ENCODE measurements at regions not wholly inside any gene's neighbourhood (a gene's known extent, or its start where the extent isn't known, plus 50 kb on each side); places are given as distances from the start of the nearest gene placed in this dataset.

DNA sequence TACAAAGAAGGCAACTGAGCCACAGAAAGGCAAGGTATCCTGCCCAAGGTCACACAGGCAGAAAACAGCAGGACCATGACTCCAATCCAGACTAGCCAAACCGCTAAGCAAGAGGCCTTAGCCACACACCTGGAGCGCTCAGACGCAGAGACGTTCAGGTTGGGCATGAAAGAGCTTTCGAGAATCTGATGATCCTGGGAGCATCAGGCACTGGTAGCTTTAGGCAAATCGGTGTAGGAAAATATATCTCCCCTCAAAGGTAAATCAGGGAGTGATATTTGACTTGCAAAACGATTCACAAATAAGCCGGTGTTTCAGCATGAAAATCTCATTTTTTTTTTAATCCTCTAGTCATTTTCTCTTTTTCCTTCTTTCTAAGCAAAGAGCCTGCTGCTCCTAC, 279.0 kb downstream of the MRTFB start:
- Histone ChIP-seq H3K4me1 (peaks cover 0 to 4% (median 0%) of the 10 kb centered on the region in 4 donors), H3K9me3 (no peaks in the 10 kb centered on the region), H3K27me3 (no peaks in the 10 kb centered on the region), H3K27ac (no peak overlapping the region), H3K4me3 (no peak overlapping the region), H3K36me3 (no peaks in the 10 kb centered on the region)
- intact Hi-C loops (cut with DNase I), result no loop called here
- TF ChIP-seq EP300 (IDR thresholded peaks at IDR 0.05) (no peak), POLR2A (IDR thresholded peaks at IDR 0.05) (no peak), POLR2AphosphoS5 (IDR thresholded peaks at IDR 0.05) (no peak)
- TF ChIP-seq, protein P1, sequence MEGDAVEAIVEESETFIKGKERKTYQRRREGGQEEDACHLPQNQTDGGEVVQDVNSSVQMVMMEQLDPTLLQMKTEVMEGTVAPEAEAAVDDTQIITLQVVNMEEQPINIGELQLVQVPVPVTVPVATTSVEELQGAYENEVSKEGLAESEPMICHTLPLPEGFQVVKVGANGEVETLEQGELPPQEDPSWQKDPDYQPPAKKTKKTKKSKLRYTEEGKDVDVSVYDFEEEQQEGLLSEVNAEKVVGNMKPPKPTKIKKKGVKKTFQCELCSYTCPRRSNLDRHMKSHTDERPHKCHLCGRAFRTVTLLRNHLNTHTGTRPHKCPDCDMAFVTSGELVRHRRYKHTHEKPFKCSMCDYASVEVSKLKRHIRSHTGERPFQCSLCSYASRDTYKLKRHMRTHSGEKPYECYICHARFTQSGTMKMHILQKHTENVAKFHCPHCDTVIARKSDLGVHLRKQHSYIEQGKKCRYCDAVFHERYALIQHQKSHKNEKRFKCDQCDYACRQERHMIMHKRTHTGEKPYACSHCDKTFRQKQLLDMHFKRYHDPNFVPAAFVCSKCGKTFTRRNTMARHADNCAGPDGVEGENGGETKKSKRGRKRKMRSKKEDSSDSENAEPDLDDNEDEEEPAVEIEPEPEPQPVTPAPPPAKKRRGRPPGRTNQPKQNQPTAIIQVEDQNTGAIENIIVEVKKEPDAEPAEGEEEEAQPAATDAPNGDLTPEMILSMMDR (IDR thresholded peaks at IDR 0.05), result no peak
- DNase-seq, result no peak
- 83 to 89% methylated on average over 8 of the region's 8 CpGs for WGBS, 2 donors

DNA sequence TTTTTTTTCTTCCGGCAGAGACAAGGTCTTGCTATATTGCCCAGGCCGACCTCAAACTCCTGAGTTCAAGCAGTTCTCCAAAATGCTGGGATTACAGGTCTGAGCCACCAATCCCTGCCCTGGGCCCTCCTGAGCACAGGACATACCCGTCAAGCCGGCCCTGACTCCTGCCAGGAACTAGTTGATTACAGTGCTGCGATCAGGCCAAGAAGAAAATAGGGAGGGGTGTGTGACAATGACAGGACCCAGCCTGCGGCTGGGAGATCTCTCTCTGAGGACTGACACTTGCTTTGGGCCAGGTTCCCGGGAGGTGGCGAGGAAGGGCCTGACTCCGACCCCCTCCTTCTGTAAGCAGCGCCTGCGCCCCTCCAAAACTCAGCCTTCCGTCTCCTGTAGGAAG, 276.6 kb downstream of the MRTFB start:
- Histone ChIP-seq H3K9me3 (no peaks in the 10 kb centered on the region), H3K36me3 (no peaks in the 10 kb centered on the region), H3K4me3 (no peak overlapping the region), H3K27ac (no peak overlapping the region), H3K27me3 (no peaks in the 10 kb centered on the region), H3K4me1 (peaks cover 0 to 5% (median 1%) of the 10 kb centered on the region in 4 donors)
- no peak for TF ChIP-seq POLR2A (IDR thresholded peaks at IDR 0.05)
- peak in 2 of 4 donors; percentile 20 to 26 for TF ChIP-seq POLR2AphosphoS5 (IDR thresholded peaks at IDR 0.05)
- TF ChIP-seq, protein P1 (IDR thresholded peaks at IDR 0.05), result no peak
- no peak for TF ChIP-seq EP300 (IDR thresholded peaks at IDR 0.05)
- 74 to 81% methylated on average over 12 of the region's 12 CpGs for WGBS, 2 donors
- DNase-seq, result no peak
- intact Hi-C loops (cut with DNase I), result no loop called here

DNA sequence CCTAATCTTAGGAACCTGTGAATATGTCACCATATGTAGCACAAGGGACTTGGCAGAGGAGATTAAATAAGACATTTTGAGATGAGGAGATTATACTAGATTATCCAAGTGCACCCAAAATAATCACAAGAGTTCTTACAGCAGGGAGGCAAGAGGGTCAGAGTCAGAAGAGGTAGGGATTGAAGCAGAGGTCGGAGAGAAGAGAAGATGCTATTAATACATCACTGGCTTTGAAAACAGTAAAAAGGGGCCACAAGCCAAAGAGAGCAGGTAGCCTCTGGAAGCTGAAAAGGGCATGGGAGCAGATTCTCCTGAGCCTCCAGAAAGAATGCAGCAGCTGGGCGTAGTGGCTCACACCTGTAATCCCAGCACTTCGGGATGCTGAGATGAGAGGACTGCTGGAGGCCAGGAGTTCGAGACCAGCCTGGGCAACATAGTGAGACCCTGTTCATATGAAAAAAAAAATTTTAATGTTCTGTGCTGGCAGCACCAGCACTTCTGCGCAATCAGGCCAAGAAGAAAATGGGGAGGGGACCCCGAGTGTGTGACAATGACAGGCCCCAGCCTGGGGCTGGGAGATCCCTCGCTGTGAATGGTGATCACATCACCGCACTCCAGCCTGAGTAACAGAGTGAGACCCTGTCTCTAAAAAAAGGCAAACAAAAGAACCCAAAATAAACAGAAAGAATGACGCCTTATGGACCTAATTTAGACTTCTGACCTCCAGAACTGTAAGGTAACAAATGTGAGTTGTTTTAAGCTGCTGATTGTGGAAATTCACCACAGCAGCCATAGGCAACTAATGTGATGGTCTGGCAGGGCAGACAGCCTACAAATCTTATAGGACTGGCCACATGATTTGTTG, 275.4 kb downstream of the MRTFB start:
- no peak for DNase-seq
- Histone ChIP-seq H3K27me3 (no peaks in the 10 kb centered on the region), H3K4me1 (peaks cover 0 to 5% (median 1%) of the 10 kb centered on the region in 4 donors), H3K36me3 (no peaks in the 10 kb centered on the region), H3K9me3 (no peaks in the 10 kb centered on the region), H3K4me3 (no peak overlapping the region), H3K27ac (no peak overlapping the region)
- TF ChIP-seq POLR2AphosphoS5 (IDR thresholded peaks at IDR 0.05), result no peak
- no peak for TF ChIP-seq POLR2A (IDR thresholded peaks at IDR 0.05)
- TF ChIP-seq, protein P1 (IDR thresholded peaks at IDR 0.05), result no peak
- TF ChIP-seq EP300 (IDR thresholded peaks at IDR 0.05), result no peak
- intact Hi-C loops (cut with DNase I), result no loop called here
- WGBS, 2 donors, result 79 to 94% methylated on average over 9 of the region's 9 CpGs

DNA sequence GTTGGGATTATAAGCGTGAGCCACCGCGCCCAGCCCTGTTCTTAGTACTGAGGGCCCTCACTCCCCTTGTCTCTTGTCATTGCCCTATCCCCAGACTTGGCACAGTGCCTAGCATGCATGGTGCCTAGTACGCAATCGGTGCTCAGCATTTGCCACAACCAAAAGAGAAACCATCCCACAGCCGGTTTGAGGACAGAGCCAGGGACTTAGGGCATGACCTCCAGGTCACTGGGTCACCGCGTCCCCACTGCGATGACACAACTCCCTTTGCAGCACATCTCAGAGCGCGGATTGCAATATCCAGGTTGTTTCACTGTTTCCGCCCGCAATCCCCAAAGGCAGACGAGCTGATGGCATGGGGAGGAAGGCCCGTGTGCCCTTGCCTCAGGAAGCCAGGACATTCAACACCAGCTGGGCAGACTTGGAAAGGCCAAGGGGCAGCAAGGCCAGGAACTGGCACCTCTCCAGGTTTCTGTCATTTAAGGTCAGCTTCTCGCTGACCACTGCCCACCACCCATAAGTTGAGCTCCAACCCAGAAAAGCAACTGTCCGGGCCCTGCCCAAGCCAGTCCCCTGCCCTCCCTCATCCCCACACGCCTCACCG, 274.5 kb downstream of the MRTFB start:
- no peak for DNase-seq
- Histone ChIP-seq H3K36me3 (no peaks in the 10 kb centered on the region), H3K4me3 (no peak overlapping the region), H3K27me3 (no peaks in the 10 kb centered on the region), H3K4me1 (peaks cover 0 to 5% (median 1%) of the 10 kb centered on the region in 4 donors), H3K27ac (no peak overlapping the region), H3K9me3 (no peaks in the 10 kb centered on the region)
- intact Hi-C loops (cut with DNase I), result no loop called here
- no peak for TF ChIP-seq POLR2AphosphoS5 (IDR thresholded peaks at IDR 0.05)
- no peak for TF ChIP-seq POLR2A (IDR thresholded peaks at IDR 0.05)
- TF ChIP-seq, protein P1 (IDR thresholded peaks at IDR 0.05), result no peak
- TF ChIP-seq EP300 (IDR thresholded peaks at IDR 0.05), result no peak
- WGBS, 2 donors, result 84 to 89% methylated on average over 19 of the region's 19 CpGs

All from sigmoid colon (tissue), 6 donors.